Mesenchymal stem cell (in vitro differentiated cells and primary cell): ENCODE measurements at regions not wholly inside any gene's neighbourhood (a gene's known extent, or its start where the extent isn't known, plus 50 kb on each side); places are given as distances from the start of the nearest gene placed in this dataset.

Experiments
- DNase-seq: peaks from one replicate; pipeline ENCODE4 v3.0.0-alpha.2; 2013
- H2AFZ ChIP-seq: one replicate; pipeline ENCODE4 v1.6.1; 2013; ENCODE audit warnings: low read depth, mild to moderate bottlenecking, control low read depth, inconsistent platforms, low read length, moderate library complexity
- H2AK5ac ChIP-seq: 2 replicates; pipeline ENCODE4 v1.6.1; 2013; ENCODE audit warnings: low read length, moderate library complexity, mild to moderate bottlenecking, inconsistent platforms; ENCODE audit not compliant: severe bottlenecking
- H2BK120ac ChIP-seq: one replicate; pipeline ENCODE4 v1.6.1; 2013; ENCODE audit warnings: low read depth, mild to moderate bottlenecking, inconsistent platforms, low read length, moderate library complexity
- H2BK12ac ChIP-seq, 2 experiments: one replicate each; pipeline ENCODE4 v1.6.1; 2013; ENCODE audit warnings: inconsistent platforms in 2 of 2, low read length in 2 of 2, mild to moderate bottlenecking in 2 of 2, moderate library complexity in 2 of 2, control low read depth in 1 of 2
- H2BK15ac ChIP-seq: one replicate; pipeline ENCODE4 v1.6.1; 2013; ENCODE audit warnings: mild to moderate bottlenecking, low read depth, inconsistent platforms; ENCODE audit not compliant: poor library complexity, severe bottlenecking
- H2BK5ac ChIP-seq: 2 replicates; pipeline ENCODE4 v1.6.1; 2013; ENCODE audit warnings: low read depth, mild to moderate bottlenecking, low read length, control low read depth, inconsistent platforms; ENCODE audit not compliant: poor library complexity, severe bottlenecking
- H3K14ac ChIP-seq, 2 experiments: one replicate each; pipeline ENCODE4 v1.6.1; 2013; ENCODE audit warnings: inconsistent platforms in 2 of 2, low read length in 2 of 2, control low read depth in 1 of 2, mild to moderate bottlenecking in 1 of 2, moderate library complexity in 1 of 2
- H3K18ac ChIP-seq, 2 experiments: one replicate each; pipeline ENCODE4 v1.6.1; 2013; ENCODE audit warnings: inconsistent platforms in 2 of 2, low read length in 2 of 2, control low read depth in 1 of 2, low read depth in 1 of 2, mild to moderate bottlenecking in 1 of 2
- H3K23ac ChIP-seq, 2 experiments: one replicate each; pipeline ENCODE4 v1.6.1; 2013; ENCODE audit warnings: inconsistent platforms in 2 of 2, low read length in 2 of 2, mild to moderate bottlenecking in 2 of 2, moderate library complexity in 2 of 2, control low read depth in 1 of 2
- H3K27ac ChIP-seq: 2 replicates; pipeline ENCODE4 v1.5.1; 2013; ENCODE audit warnings: mild to moderate bottlenecking, moderate library complexity, low read length, control low read depth, inconsistent platforms; ENCODE audit not compliant: poor library complexity, severe bottlenecking
- H3K27me3 ChIP-seq, 2 experiments: 2 replicates each; pipeline versions ENCODE4 v1.6.1 to v1.7.0; 2013; ENCODE audit warnings: low read length in 2 of 2, mild to moderate bottlenecking in 2 of 2, moderate library complexity in 2 of 2, control low read depth in 1 of 2, inconsistent platforms in 1 of 2; ENCODE audit not compliant: control insufficient read depth in 1 of 2, insufficient read depth in 1 of 2
- H3K36me3 ChIP-seq, 2 experiments: 2 replicates each; pipeline versions ENCODE4 v1.6.1 to v1.7.0; 2013; ENCODE audit warnings: low read length in 2 of 2, control low read depth in 1 of 2, inconsistent platforms in 1 of 2, low read depth in 1 of 2, mild to moderate bottlenecking in 1 of 2; ENCODE audit not compliant: insufficient read depth in 2 of 2, control insufficient read depth in 1 of 2
- H3K4ac ChIP-seq, 2 experiments: one replicate each; pipeline ENCODE4 v1.6.1; 2013; ENCODE audit warnings: inconsistent platforms in 2 of 2, low read length in 2 of 2, mild to moderate bottlenecking in 2 of 2, moderate library complexity in 2 of 2, control low read depth in 1 of 2, low read depth in 1 of 2
- H3K4me1 ChIP-seq: 2 replicates; pipeline ENCODE4 v1.6.1; 2013; ENCODE audit warnings: low read depth, low read length, control low read depth; ENCODE audit not compliant: control insufficient read depth, insufficient read depth
- H3K4me2 ChIP-seq: 2 replicates; pipeline ENCODE4 v1.6.1; 2013; ENCODE audit warnings: low read length, mild to moderate bottlenecking, inconsistent platforms; ENCODE audit not compliant: poor library complexity, severe bottlenecking
- H3K4me3 ChIP-seq, 2 experiments: 2 replicates each; pipeline versions ENCODE4 v1.5.1 to v1.7.0; 2013; ENCODE audit warnings: low read length in 2 of 2, mild to moderate bottlenecking in 2 of 2, control low read depth in 1 of 2, low read depth in 1 of 2; ENCODE audit not compliant: insufficient read depth in 1 of 2
- H3K79me1 ChIP-seq: replicated peaks from 2 replicates; pipeline ENCODE4 v1.6.1; 2013; ENCODE audit warnings: mild to moderate bottlenecking, control low read depth, low read length, inconsistent platforms; ENCODE audit not compliant: poor library complexity, severe bottlenecking
- H3K9ac ChIP-seq: 2 replicates; pipeline ENCODE4 v1.7.0; 2013; ENCODE audit warnings: mild to moderate bottlenecking, low read length, moderate library complexity
- H3K9me3 ChIP-seq: 2 replicates; pipeline ENCODE4 v1.7.0; 2013; ENCODE audit warnings: mild to moderate bottlenecking, low read length; ENCODE audit not compliant: control insufficient read depth
- H4K8ac ChIP-seq: one replicate; pipeline ENCODE4 v1.6.1; 2013; ENCODE audit warnings: inconsistent platforms, mild to moderate bottlenecking, low read length, moderate library complexity
- H4K91ac ChIP-seq: one replicate; pipeline ENCODE4 v1.6.1; 2013; ENCODE audit warnings: mild to moderate bottlenecking, low read length, inconsistent platforms

DNA sequence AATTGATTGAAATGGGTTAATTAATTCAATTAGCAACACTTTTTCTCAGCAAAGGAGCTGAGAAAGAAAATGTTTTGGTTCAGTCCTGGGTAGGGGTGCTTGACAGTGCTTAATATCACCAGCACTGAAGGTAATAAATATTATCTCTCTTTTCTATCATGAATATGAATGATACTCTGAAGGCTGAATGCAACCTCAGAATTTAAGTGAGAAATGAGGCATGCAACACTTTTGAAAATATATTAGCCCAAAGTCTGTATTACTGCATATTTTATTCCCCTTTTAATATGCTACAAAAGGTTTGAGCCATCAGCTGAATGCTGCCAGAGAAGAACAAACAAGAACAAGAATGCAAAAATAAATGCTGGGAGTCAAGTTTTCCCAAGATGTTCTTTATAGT is 52.0 kb upstream of the SAMSN1 start:
- Histone ChIP-seq H4K91ac (no peak overlapping the region), H2BK15ac (no peak overlapping the region), H2BK5ac (no peak overlapping the region), H3K18ac (no peak overlapping the region), H3K36me3 (no peaks in the 10 kb centered on the region), H3K79me1 (no peaks in the 10 kb centered on the region), H2AFZ (no peak overlapping the region), H4K8ac (no peak overlapping the region), H2BK120ac (no peak overlapping the region), H3K4me1 (no peaks in the 10 kb centered on the region), H3K27me3 (no peaks in the 10 kb centered on the region), H3K14ac (no peak overlapping the region), H3K4me2 (no peak overlapping the region), H2AK5ac (no peak overlapping the region), H3K4ac (no peak overlapping the region), H2BK12ac (no peak overlapping the region), H3K27ac (no peak overlapping the region), H3K23ac (no peak overlapping the region), H3K9ac (no peak overlapping the region), H3K9me3 (no peaks in the 10 kb centered on the region), H3K4me3 (no peak overlapping the region)
- no peak for DNase-seq
